Fibroblast of peridontal ligament (primary cell): ENCODE measurements at regions not wholly inside any gene's neighbourhood (a gene's known extent, or its start where the extent isn't known, plus 50 kb on each side); places are given as distances from the start of the nearest gene placed in this dataset.

Experiments used
- DNase-seq: peaks from one replicate; pipeline ENCODE4 v3.0.0-alpha.2; 2010; ENCODE audit errors: extremely low read depth

DNA sequence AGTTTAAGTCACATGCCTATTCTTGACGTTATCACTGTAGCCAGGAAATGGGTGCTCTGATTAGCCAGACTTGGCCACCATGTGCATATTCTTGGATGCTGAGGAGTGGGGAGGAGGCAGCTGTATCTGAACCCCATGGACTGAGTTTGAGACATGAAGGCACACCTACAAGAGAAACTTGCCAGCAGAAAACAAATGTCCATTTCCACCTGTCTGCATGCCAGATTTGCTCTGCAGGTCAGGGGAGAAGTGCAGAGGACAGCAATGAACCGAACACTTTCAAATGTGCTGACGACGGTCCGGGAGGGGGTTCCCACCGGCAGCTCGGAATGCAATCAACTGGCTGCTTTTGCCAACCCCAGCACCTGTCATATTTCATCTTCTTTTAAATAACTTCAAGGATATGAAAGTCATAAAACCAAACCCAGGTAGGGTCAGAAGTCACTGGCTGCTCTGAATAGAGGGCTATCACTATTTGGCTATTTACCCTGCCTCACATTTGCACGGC, 287.8 kb upstream of the N4BP1 start:
- no peak for DNase-seq

DNA sequence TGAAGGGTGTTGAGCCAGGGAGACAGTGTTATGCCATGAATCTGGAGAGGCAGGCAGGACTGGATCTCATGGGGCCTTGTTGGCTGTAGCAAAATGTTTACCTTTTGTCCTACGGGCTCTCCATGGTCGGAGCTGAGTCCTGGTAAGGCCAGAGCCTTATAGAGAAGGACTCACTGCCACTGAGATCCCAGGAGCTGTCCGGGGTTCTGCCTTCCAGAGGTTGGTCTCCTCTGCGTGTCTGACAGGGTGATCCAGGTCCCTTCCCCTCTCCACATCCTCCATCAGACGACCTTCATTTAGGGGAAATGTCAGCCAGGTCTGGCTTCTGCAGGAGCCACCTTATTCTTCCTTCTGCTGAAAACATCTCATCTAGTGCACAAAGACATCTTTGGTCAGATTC, 285.2 kb upstream of the N4BP1 start:
- no peak for DNase-seq

DNA sequence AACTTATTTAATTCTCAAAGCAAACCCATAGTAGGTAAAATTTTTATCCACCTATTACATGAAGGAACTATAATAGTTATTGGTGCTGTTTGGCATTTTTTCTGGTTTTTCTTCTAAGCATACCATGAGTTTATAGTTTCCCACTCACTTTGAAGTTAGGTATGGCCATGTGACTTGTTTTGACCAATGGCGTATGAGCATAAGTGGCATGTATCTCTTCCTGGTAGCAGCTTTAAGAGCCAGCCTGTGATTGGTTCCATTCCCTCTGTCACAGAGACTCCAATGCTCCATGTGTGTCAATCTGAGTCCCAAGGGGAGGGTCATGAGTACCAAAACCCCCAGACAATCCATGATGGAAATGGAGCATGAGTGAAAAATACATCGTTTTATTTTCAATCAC, 282.9 kb upstream of the N4BP1 start:
- DNase-seq = no peak

DNA sequence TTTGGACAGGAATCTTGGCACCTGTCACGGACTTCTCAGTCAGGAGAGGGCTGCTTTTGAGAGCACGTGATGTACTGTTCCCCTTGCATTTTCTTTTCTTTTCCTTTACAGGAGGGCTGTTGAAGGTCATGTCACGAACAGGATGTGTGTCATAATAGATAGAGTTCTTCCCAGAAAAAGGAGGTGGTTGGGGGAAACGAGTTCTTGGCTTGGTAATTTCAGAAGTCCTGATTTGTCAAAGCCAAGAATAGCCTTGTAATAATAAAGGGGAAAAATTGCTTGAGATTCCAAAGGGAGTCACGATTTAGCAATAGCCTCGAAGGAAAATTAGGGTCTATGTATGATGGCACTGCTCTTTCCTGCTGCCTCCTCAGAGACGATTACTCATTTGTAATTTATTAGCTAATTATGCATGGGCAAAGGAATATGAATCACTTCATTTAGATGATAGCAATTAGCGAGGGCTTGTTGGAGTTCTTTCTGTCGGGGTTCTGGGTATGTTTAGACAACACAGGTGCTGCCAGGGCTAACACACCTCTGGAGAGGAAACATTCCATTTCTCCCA, 277.7 kb upstream of the N4BP1 start:
- DNase-seq = no peak

DNA sequence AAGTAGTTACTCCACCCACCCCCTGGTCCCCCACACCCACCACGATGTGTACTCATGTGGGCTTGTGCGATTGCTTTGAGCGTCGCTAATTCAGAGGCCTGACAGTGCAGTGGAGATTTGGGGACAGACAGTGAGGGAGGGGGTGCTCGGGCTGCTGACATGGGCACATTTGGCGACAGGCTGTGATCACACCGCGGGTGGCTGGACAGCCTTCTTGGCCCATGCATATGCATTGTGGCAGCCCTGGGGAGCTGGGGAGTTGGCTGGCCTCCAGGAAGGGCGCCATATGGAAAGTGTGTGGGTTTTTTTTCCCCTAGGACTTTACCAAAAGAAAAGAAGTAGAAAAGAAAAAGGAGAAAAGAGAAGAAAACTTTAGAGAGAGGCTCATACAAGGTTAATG, 275.5 kb upstream of the N4BP1 start:
- no peak for DNase-seq

DNA sequence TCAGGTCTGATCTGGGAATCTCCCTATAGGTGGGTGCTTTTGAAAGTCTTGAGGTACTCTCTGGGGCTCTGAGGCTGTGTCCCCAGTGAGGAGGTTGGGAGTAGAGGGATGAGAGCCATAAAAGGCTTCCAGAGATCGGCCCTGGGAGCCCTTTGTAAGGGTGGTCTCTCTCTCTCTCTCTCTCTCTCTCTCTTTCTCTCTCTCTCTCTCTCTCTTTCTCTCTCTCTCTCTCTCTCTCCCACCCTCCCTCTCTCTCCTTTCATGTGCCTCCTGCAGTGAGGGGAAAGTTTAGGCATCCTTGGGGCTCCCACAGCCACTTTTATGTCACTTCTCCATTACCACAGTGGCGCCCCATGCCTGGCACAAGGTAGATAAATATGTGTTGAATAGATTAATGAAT, 271.3 kb upstream of the N4BP1 start:
- no peak for DNase-seq

DNA sequence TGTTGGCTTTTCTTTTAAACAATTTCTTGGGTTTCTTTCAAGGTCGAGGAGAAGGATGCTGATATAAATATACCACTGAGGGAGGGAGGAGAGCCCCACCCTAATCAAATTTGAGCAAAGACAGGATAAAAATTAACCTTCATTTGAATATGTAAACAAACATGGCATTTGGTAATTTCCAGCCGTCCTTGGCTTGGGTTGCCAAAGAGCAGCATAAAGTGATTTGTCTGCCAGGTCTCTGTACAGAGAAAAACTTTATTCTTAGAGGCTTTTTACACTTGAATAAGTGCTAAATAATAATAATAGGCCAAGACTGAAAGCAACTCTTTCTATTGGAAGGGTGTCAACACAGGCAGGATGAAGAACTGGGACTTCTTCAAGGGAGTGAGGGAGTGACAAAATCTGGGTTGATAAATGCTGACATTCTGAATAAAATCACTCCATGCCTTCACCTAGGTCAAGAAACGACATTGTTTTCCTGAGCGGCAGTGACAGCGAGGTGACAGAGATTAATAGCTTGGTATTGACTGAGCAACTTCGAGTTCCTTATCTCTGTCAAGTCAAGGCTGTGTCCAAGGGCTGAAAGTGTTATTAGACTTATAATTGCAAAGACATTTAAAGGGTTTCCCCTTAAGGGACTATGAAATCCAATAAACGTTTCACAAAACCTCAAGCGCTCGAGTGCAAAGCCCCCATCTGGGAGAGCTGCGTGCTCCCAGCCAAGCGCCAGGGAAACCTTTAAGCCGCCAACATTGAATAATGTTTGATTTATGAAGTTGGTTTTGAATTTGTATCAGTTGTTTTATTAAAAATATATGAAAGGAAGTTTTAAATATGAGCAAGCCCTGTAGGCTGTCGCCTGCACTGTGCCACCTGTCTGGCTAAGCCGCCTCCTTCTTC, 269.5 kb upstream of the N4BP1 start:
- no peak for DNase-seq

DNA sequence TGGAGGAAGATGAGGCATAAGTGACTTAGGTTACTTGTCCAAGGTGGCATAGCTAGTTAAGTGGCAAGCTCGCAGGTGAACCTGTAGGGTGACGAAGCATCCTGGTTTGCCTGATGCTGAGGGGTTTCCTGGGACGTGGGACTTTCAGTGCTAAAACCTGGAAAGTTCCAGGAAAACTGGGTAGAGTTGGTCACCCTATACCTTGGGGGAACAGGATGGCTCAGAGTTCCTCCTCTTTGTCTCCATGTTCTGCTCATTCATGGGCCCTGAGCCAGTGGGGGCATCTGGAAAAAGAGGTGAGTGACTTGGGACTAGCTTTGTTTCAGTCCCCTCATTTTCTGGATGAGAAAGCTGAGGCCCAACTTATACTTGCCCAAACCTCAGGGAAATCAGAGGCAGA, 268.0 kb upstream of the N4BP1 start:
- no peak for DNase-seq

DNA sequence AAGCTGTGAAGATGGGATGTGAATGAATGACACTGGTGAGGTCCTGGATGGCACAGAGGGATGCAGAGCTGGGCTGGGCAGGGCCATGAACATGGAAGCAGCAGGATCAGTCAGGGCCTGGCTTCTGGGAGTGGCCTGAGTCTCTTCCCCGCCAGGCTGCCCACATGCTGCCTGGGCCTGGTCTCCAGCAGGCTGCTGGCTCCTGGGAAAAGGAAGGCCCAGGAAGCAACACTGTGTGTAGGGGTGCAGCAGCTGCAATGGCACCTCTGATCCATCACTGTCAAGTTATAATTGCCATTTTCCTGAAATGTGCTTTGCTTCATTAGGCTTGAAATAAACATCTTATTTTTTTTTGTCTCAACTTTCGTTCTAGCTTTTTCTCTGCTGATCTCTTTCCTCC, 260.2 kb upstream of the N4BP1 start:
- no peak for DNase-seq

DNA sequence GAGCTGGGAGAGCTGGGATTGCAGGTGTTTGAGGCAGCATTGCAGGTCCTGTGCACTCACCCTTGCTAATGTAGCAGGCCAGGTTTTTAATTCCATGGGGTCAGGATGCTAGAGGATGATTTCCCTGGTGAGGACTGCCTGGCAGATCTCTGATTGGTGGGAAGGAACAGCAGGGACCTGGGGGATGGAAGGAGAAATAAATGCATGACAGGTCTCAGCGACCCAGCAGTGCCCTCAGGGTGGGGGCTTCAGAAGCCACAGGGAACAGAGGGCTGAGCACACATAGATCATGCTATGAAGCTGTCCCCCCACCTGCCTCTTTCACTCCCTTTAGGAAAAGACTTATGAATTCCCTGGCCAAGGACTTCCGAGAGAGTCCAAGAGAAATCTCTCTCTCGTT, 255.5 kb upstream of the N4BP1 start:
- no peak for DNase-seq

DNA sequence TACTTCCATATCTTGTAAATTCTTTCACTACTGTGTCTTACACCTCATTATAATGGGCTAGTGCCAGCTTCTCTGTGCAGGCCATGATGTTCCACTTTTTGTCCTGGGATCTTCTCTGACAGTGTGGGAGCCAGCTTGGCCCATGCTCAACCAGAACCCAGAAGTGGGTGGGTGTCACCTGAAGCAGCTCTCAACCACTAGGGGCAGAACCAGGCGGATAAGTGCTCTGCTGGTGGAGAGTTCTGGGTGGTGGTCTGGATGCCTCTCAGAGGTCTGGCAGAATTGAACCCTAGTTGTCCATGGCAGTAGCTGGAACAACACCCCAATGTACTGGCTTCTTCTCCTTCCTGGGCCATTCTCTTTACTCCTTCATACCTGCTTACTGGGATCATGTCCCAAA, 254.1 kb upstream of the N4BP1 start:
- DNase-seq = no peak

DNA sequence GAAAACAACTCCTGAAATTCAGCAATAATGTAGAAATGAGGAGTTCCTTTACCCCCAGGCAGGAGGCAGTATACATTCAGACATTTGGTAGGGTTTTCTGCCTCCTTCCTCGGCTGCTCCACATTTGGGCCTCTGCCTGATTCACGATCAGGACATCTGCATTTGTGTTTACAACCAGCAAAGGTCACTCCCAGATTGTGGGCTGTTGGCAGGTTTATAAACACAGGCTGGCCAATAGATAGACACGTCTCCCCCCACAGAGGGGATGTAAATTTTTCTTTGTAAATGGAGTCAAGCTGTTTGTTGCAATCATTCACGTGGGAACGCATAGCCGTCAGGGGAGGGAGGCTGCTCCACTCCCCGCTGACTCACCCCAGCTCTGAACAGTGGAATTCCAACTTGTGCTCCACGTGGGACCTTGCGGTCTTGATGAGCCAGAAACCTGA, 252.1 kb upstream of the N4BP1 start:
- peak; percentile 3 for DNase-seq

DNA sequence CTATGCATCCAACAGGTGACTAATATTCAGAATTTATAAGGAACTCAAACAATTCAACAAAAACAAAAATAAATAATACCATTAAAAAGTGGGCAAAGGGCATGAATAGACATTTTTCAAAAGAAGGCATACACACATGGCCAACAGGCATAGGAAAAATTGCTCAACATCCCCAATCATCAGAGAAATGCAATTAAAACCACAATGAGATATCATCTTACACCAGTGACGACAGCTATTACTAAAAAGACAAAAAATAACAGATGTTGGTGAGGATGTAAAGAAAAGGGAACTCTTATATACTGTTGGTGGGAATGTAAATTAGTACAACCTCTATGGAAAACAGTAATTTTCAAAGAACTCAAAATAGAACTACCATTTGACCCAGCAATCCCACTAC, 250.4 kb upstream of the N4BP1 start:
- peak; percentile 1 for DNase-seq

DNA sequence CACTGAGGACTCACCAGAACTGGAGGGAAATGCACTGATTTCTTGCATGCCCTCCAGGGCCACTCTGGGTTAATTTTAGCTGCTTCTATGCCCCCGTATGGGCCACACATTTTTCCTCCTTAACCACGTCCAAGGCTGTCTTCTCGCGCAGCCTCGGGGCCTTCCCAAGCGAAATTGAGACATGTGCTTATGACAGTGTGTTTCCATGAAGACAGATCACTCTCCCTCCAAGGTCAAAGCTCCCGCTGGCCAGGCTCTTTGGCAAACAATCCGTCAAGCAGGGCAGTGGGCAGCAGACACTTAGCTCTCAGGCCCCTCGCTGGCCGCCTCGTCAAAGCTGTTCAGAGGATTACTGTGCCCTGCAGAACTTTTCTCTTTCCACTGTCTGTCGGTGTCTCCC, 243.0 kb upstream of the N4BP1 start:
- no peak for DNase-seq

DNA sequence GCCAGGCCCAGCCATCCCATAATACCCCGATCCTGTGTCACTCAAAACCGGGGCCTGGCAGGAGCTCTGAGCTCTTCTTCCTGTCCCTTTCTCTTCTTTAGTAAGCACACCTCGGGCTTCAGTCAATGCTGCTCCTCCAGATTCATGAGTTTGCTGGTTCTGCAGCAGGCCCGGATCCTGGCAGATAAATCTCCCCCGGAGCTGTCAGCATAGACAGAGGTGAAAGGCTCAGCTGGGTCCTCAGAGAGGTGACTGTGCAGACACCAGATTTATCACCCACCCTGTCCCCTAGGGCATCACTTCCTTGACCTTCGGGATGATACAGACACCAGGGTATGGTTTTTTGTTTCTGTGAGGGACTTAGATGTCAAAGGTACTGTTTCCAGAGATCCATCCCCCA, 242.5 kb upstream of the N4BP1 start:
- DNase-seq = no peak

DNA sequence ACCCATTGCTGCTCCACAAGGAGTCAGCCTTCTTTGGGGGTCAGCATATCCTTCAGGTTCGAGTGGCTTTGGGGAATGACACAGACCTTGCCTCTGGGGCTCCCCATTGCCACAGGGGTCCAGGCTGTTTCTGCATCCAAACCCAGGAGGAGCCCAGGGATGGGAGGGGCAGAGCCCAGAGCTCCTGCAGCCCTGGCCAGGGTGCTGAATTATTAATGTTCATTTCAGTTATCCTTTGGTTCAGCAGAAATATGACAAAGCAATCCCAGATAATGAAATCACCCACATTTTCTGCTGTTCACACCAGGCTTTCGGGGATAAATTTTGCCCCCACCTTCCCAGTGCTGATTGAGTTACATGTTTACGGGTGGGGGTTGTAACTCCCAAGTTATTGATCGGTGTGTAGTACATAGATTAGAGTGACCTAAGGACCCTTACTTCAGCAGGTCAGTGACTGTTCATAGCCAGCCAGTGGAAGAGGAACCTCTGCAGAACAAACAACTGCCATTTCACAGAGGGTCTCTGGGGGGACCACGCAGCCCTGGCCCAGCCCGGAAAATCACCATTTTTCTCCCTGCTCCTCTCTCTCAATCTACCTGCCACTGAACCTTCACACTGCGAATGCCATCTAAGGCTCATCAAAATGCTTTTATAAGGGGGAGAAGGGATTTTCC, 240.3 kb upstream of the N4BP1 start:
- no peak for DNase-seq

DNA sequence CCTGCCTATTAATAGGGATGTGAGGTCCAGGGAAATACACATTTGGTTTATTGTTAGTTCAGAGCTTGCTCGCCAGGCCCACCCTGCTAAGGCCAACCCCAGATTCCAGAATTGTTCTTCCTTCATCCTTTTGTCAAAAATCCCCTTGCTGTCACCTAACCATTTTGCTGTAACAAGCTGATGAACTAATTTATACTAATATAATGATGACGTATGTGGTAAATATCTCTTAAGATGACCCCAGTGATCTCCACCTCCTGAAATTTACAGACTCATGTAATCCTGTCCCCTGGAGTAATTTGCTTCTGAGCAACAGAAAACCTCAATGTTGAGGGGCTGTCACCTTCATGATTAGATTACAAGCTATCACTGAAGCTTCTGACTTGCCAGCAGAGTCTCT, 236.3 kb upstream of the N4BP1 start:
- no peak for DNase-seq

DNA sequence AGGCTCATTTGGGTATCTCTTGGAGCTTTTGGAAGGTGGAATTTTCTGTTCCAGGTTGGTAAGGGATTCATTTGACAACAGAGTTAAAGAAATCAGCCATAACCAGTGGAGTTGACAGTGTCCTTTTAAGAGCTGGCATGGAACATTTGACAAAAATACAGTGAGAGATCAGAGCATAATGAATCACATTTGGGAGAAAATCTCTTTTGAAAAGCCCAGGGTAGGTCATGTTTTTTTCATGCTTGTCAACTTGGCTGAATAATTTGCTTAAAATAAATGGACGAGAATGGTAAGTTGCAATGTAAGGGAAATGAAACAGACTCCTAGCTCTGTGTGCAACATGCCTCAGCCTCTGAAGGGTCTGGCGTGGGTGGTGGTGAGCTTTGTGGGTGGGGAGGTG, 235.3 kb upstream of the N4BP1 start:
- no peak for DNase-seq

DNA sequence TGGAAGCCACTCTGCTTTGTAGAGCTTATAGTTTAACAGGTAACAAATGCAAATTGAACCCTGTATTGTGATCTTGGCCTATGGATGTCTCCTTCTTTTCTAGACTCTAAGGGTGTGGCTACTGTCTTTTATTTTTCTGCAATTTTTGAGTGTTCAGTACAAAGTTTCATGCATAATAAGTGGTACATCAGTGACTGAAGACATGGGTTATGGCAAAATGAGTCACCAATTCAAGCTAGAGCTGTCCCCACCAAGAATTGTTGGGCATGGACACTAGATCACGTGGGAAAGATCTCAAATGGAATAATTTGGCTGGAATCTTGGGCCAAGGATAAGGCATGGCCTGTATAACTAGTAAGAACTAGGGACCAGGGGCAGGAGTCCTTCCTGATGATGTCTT, 228.4 kb upstream of the N4BP1 start:
- DNase-seq = no peak

DNA sequence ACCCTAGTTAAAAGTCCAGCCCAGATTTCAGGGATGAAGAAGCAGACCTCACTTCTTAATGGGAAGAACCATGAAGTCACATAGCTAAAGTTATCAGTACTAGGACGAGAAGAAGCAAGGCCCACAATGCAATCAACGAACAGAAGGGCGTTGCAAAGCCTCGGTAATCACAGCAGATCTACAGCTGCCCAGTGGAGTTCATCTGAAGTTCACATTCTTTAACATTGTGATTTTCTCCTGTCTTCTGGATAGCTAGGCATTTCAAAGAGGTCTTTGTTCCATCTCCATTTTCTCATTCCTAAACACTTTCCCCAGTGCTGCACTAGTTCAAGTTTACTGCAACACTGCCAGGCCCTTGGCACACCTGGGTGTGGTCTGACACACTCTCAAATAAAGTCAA, 226.7 kb upstream of the N4BP1 start:
- DNase-seq = no peak

DNA sequence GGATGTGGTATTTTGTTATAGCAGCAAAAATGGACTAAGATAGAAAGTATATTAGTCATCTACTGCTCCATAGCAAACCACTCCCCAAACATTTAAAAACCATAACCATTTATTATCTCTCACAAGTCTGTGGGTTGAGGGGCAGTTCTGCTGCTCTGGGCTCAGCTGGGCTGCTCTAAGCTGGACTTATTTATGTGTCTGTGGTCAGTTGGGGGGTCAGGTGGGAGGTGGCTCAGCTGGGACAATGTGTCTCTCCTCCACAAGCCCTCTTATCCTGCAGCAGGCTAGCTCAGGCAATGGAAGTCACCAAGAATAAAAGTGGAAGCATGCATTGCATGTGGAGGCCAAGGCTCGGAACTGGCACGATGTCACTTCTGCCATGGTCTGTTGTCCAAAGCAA, 226.1 kb upstream of the N4BP1 start:
- no peak for DNase-seq

DNA sequence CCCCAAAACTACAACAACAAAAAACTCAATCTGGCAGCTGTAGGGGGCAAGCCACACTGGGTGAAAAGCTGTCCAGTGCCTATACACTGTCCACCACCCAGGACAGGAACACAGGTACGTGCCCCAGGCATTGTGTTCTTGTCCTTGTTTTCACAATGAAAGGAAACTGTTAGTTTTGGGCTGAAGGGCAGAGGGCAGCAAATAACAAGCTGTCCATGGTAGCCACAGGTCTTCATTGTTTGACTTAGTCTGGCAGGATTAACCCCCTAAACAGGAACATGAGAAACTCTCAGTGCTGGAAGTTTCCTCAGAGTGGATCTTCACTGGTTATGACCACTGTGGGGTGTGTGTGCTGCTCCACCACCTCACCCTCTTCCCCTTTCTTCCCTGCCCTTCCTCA, 224.6 kb upstream of the N4BP1 start:
- no peak for DNase-seq

DNA sequence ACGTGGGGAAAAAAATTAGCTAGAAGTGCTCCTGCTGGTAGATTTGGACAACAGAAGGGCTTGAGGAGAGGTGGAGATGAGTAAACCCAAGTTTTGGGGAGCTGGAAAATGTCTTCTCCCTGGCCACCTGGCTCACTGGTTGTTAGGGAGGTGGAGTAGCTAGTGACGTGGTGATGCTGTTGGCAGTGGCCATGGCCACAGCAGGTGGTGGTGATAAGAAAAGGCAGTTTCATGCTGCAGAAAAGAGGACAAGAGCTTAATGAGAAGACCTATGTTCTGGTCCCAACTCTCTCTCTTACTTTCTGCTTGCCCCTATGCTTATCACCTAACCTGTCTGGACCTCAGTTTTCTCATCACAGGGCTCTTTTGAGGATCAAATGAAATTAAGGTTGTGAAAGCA, 223.5 kb upstream of the N4BP1 start:
- DNase-seq = no peak
